Endothelial cell of umbilical vein (primary cell): ENCODE measurements at regions not wholly inside any gene's neighbourhood (a gene's known extent, or its start where the extent isn't known, plus 50 kb on each side); places are given as distances from the start of the nearest gene placed in this dataset.

ENCODE experiments used
- BruUV-seq: library from RNA; stranded (reverse); fragments of 400-500 nt; replicated peaks from 2 replicates; lab custom pipeline; 2021; lab: Mats Ljungman, UMichigan
- CTCF ChIA-PET: fragments of 300-600, 350-600 bp; sonication (Branson Sonifier 250); formaldehyde crosslinking; loops from one replicate; lab custom pipeline; 2021; ENCODE audit warnings: antibody characterized with exemption, inconsistent platforms; lab: Charles Lee
- POLR2A ChIA-PET: fragments of 300-600, 350-600 bp; sonication (Branson Sonifier 250); formaldehyde crosslinking; loops from one replicate; lab custom pipeline; 2021; ENCODE audit warnings: antibody characterized with exemption, inconsistent platforms; lab: Charles Lee
- DNase-seq: peaks from one replicate; pipeline ENCODE4 v3.0.0-alpha.2; 2011; ENCODE audit warnings: low read depth, low spot score
- FAIRE-seq: peaks from 2 replicates; lab custom pipeline; 2011; peaks lifted over from hg19 to GRCh38; lab: Jason Lieb, UNC
- H2AFZ ChIP-seq: 2 replicates; pipeline ENCODE4 v1.6.0; 2012; ENCODE audit warnings: low read depth, low read length, control low read depth, inconsistent platforms
- H3K27ac ChIP-seq: 2 replicates; pipeline ENCODE4 v1.5.1; 2011; ENCODE audit warnings: low read depth, mild to moderate bottlenecking, control low read depth, low read length, moderate library complexity; ENCODE audit not compliant: insufficient read depth
- H3K27me3 ChIP-seq, 2 experiments: 2 replicates each; pipeline versions ENCODE4 v1.6.0 to v1.6.1; 2011; ENCODE audit warnings: low read length in 2 of 2, mixed read lengths in 1 of 2; ENCODE audit not compliant: control insufficient read depth in 2 of 2, insufficient read depth in 2 of 2
- H3K36me3 ChIP-seq, 2 experiments: 2 replicates in 1 of 2; 3 replicates in 1 of 2; pipeline ENCODE4 v1.5.1; 2011; ENCODE audit warnings: low read length in 2 of 2, mild to moderate bottlenecking in 1 of 2, moderate library complexity in 1 of 2; ENCODE audit not compliant: control insufficient read depth in 2 of 2, insufficient read depth in 2 of 2; ENCODE audit errors: extremely low read depth in 1 of 2
- H3K4me1 ChIP-seq: 3 replicates; pipeline ENCODE4 v1.5.1; 2011; ENCODE audit warnings: mild to moderate bottlenecking, low read length; ENCODE audit not compliant: control insufficient read depth, insufficient read depth; ENCODE audit errors: extremely low read depth
- H3K4me2 ChIP-seq: 2 replicates; pipeline ENCODE4 v1.6.1; 2011; ENCODE audit warnings: low read length, control low read depth, mixed read lengths; ENCODE audit not compliant: insufficient read depth
- H3K4me3 ChIP-seq, 3 experiments: fragments of 200-600 bp in 1 of 3; sonication (generic), shearing (Covaris generic) in 1 of 3; replicated peaks in 1 of 3; 2 replicates each; pipeline ENCODE4 v1.5.1; 2011 to 2016; ENCODE audit warnings: control low read depth in 3 of 3, low read length in 3 of 3, mild to moderate bottlenecking in 2 of 3, inconsistent platforms in 1 of 3, low read depth in 1 of 3, moderate library complexity in 1 of 3; ENCODE audit not compliant: insufficient read depth in 1 of 3
- H3K79me2 ChIP-seq: 2 replicates; pipeline ENCODE4 v1.6.0; 2012; ENCODE audit warnings: low read length, inconsistent platforms; ENCODE audit not compliant: control insufficient read depth, insufficient read depth
- H3K9ac ChIP-seq: replicated peaks from 2 replicates; pipeline ENCODE3; 2011; ENCODE audit warnings: low read length, control low read depth; ENCODE audit not compliant: insufficient read depth; ENCODE audit errors: extremely low read depth
- H3K9me1 ChIP-seq: replicated peaks from 3 replicates; pipeline ENCODE4 v1.6.0; 2011; ENCODE audit warnings: mild to moderate bottlenecking, low read length; ENCODE audit not compliant: control insufficient read depth, insufficient read depth; ENCODE audit errors: extremely low read depth
- H3K9me3 ChIP-seq: replicated peaks from 2 replicates; pipeline ENCODE4 v1.5.1; 2012; ENCODE audit warnings: low read length, inconsistent platforms; ENCODE audit not compliant: control insufficient read depth, insufficient read depth
- H4K20me1 ChIP-seq: replicated peaks from 2 replicates; pipeline ENCODE3; 2011; ENCODE audit warnings: mild to moderate bottlenecking, low read length; ENCODE audit not compliant: control insufficient read depth, insufficient read depth; ENCODE audit errors: extremely low read depth
- EZH2 ChIP-seq: IDR thresholded peaks from 2 replicates; pipeline ENCODE4 v1.6.1; 2012; ENCODE audit warnings: borderline replicate concordance, low read depth, mild to moderate bottlenecking, moderate library complexity, low read length, inconsistent platforms; ENCODE audit not compliant: severe bottlenecking
- FOS ChIP-seq: IDR thresholded peaks from 2 replicates; pipeline ENCODE4 v1.6.1; 2011; ENCODE audit warnings: mild to moderate bottlenecking, low read length, moderate library complexity, borderline replicate concordance; ENCODE audit not compliant: insufficient read depth
- GATA2 ChIP-seq: IDR thresholded peaks from 2 replicates; pipeline ENCODE4 v1.7.0; 2011; ENCODE audit warnings: low read depth, mild to moderate bottlenecking, moderate library complexity, mixed read lengths, low read length; ENCODE audit not compliant: insufficient read length, insufficient read depth
- JUN ChIP-seq: IDR thresholded peaks from 2 replicates; pipeline ENCODE4 v1.6.1; 2011; ENCODE audit warnings: borderline replicate concordance, low read depth; ENCODE audit not compliant: insufficient read length, insufficient read depth
- MYC ChIP-seq: IDR thresholded peaks from one replicate; pipeline ENCODE4 v1.6.1; 2011; ENCODE audit warnings: mild to moderate bottlenecking, low read depth, low read length
- POLR2A ChIP-seq: IDR thresholded peaks from 2 replicates; pipeline ENCODE4 v1.6.1; 2012; ENCODE audit warnings: low read depth, mild to moderate bottlenecking, control low read depth, low read length
- POLR2AphosphoS5 ChIP-seq: IDR thresholded peaks from 2 replicates; pipeline ENCODE4 v1.6.1; 2012; ENCODE audit warnings: low read depth, mild to moderate bottlenecking, control low read depth, low read length, moderate library complexity; ENCODE audit not compliant: insufficient read depth
- dilution Hi-C: fragments of 300-500 bp; cut with MboI; formaldehyde crosslinking; loops from one replicate; pipeline ENCODE4 v1.15.0; 2019; ENCODE audit warnings: low sequenced_read_pairs; ENCODE audit not compliant: extremely low pct_ligation_motif_present
- intact Hi-C: fragments of 100-400 bp; cut with micrococcal nuclease; formaldehyde crosslinking; loops from one replicate; pipeline ENCODE4 v1.10.0; 2022
- TF ChIP-seq, protein P1 (sequence below): IDR thresholded peaks from 2 replicates; pipeline ENCODE4 v1.6.1; 2011; ENCODE audit not compliant: insufficient read depth, insufficient read length
- TF ChIP-seq, protein P2 (sequence below), 2 donors: IDR thresholded peaks; 1 replicate in 1 of 2; 2 replicates in 1 of 2; pipeline ENCODE4 v1.5.1; 2011; ENCODE audit warnings: low read length in 2 of 2, mild to moderate bottlenecking in 2 of 2, moderate library complexity in 2 of 2, control low read depth in 1 of 2, inconsistent platforms in 1 of 2, low read depth in 1 of 2; ENCODE audit not compliant: insufficient read depth in 1 of 2; ENCODE audit errors: extremely low read depth in 1 of 2

DNA sequence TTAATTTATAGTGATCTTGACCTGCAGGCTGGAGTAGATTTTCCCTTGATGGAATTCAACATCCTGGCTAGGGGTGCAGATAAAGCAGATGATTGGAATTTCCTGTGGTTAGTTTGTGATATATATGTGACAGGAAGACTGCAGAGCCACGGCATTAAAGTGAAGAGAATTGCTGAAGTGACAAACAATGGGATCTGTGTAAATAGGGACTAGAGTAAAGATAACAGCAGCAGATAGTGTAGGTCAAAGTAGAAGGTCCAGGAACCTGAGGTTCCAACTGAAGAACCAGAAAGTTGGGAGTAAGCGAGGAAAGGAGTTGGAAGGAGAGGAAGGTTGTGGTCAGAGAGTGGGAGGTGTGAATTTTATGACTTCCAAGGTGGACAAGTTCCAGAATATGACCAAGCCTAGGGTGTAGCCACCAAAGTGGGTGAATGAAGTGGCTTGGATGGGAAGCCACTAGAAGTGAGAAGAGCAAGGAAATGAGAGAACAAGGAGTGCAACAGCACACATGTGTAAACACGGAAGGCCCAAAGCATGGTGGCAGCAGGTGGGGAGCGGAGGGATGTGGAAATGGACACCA is 325.0 kb downstream of the RAB28 start:
- dilution Hi-C loops, result no loop called here
- FAIRE-seq, result no peak
- intact Hi-C loops, result no loop called here
- Histone ChIP-seq H3K79me2 (no peaks in the 10 kb centered on the region), H3K27me3 (no peaks in the 10 kb centered on the region), H3K4me3 (no peak overlapping the region), H3K36me3 (no peaks in the 10 kb centered on the region), H3K9me3 (peaks cover 2% of the 10 kb centered on the region), H2AFZ (no peak overlapping the region), H4K20me1 (no peaks in the 10 kb centered on the region), H3K4me1 (no peaks in the 10 kb centered on the region), H3K9ac (no peak overlapping the region), H3K27ac (no peak overlapping the region), H3K4me2 (no peak overlapping the region), H3K9me1 (no peaks in the 10 kb centered on the region)
- CTCF ChIA-PET, result no interaction called here
- POLR2A ChIA-PET, result no interaction called here
- no peak for DNase-seq
- TF ChIP-seq GATA2 (no peak), JUN (no peak), MYC (no peak), EZH2 (no peak), POLR2A (no peak), POLR2AphosphoS5 (no peak), FOS (no peak)
- TF ChIP-seq, protein P1, sequence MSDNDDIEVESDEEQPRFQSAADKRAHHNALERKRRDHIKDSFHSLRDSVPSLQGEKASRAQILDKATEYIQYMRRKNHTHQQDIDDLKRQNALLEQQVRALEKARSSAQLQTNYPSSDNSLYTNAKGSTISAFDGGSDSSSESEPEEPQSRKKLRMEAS, result no peak
- TF ChIP-seq, protein P2, sequence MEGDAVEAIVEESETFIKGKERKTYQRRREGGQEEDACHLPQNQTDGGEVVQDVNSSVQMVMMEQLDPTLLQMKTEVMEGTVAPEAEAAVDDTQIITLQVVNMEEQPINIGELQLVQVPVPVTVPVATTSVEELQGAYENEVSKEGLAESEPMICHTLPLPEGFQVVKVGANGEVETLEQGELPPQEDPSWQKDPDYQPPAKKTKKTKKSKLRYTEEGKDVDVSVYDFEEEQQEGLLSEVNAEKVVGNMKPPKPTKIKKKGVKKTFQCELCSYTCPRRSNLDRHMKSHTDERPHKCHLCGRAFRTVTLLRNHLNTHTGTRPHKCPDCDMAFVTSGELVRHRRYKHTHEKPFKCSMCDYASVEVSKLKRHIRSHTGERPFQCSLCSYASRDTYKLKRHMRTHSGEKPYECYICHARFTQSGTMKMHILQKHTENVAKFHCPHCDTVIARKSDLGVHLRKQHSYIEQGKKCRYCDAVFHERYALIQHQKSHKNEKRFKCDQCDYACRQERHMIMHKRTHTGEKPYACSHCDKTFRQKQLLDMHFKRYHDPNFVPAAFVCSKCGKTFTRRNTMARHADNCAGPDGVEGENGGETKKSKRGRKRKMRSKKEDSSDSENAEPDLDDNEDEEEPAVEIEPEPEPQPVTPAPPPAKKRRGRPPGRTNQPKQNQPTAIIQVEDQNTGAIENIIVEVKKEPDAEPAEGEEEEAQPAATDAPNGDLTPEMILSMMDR (IDR thresholded peaks at IDR 0.05; ENCODE audit: extremely low read depth in 1 of 2, insufficient read depth in 1 of 2, low read depth in 1 of 2, low read length in 2 of 2), result no peak
- BruUV-seq, result no TSS peak
